ENCODE measurements at regions not wholly inside any gene's neighbourhood (a gene's known extent, or its start where the extent isn't known, plus 50 kb on each side); places are given as distances from the start of the nearest gene placed in this dataset.
A peak's percentile ranks its signal among the peaks of the same experiment; 100 is the strongest.

DNA sequence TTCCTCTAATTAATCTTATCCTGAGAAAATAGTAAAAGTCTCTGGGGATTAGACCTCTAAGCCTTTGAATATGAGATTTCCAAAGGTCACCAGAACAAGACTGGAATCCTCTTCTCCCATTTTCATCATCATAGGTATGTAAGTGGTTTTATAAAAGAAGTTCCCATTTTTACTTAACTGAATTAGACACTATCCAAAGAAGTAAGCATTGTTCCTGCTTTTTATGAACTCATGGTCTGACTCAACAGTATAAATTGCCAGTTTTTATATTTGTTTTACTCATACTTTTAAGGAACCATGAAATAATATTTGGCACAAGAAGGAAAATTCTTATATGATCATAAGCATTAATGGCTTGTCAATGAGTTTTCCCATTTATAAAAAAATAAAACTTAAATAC, 167.1 kb upstream of the ADRA1B start:
- peak; percentile 29 for DNase-seq (ENCODE audit: low read depth)
- TF ChIP-seq, protein P1, sequence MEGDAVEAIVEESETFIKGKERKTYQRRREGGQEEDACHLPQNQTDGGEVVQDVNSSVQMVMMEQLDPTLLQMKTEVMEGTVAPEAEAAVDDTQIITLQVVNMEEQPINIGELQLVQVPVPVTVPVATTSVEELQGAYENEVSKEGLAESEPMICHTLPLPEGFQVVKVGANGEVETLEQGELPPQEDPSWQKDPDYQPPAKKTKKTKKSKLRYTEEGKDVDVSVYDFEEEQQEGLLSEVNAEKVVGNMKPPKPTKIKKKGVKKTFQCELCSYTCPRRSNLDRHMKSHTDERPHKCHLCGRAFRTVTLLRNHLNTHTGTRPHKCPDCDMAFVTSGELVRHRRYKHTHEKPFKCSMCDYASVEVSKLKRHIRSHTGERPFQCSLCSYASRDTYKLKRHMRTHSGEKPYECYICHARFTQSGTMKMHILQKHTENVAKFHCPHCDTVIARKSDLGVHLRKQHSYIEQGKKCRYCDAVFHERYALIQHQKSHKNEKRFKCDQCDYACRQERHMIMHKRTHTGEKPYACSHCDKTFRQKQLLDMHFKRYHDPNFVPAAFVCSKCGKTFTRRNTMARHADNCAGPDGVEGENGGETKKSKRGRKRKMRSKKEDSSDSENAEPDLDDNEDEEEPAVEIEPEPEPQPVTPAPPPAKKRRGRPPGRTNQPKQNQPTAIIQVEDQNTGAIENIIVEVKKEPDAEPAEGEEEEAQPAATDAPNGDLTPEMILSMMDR (IDR thresholded peaks at IDR 0.05; ENCODE audit: insufficient read depth, low read depth, low read length, missing control alignments) = no peak

DNA sequence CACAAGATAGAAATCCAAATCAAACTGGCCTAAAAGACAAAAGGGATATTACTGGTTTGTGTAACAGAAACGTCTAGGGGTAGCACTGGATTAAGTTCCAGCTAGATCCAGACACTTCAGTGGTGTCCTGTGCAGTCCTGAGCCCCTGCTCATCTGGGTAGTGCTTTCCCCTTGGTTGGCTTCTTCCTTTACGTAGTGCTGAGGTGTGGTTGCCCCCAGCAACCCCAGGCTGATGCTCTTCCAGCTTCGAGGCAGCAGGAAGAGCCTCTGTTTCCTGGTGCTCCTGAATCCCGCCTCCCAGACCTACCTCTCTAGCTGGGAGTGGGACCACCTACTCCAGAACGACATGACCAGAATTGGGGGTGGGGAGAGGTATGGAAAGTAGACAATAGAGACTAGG, 166.1 kb upstream of the ADRA1B start:
- TF ChIP-seq, protein P1 (IDR thresholded peaks at IDR 0.05; ENCODE audit: insufficient read depth, low read depth, low read length, missing control alignments) = no peak
- no peak overlapping the region for H3K4me3 ChIP-seq (ENCODE audit: low read length)
- DNase-seq (ENCODE audit: low read depth) = no peak

More for the DNA sequence above, 167.1 kb upstream of the ADRA1B start:
- no peak overlapping the region for H3K4me3 ChIP-seq (ENCODE audit: low read length)

- no peak overlapping the region for H3K4me3 ChIP-seq (ENCODE audit: low read length)
- TF ChIP-seq, protein P1 (IDR thresholded peaks at IDR 0.05; ENCODE audit: insufficient read depth, low read depth, low read length, missing control alignments) = no peak
- DNase-seq (ENCODE audit: low read depth) = no peak
These were observed 164.8 kb upstream of the ADRA1B start for GRCh38 chr5:159751459-159751858.

DNA sequence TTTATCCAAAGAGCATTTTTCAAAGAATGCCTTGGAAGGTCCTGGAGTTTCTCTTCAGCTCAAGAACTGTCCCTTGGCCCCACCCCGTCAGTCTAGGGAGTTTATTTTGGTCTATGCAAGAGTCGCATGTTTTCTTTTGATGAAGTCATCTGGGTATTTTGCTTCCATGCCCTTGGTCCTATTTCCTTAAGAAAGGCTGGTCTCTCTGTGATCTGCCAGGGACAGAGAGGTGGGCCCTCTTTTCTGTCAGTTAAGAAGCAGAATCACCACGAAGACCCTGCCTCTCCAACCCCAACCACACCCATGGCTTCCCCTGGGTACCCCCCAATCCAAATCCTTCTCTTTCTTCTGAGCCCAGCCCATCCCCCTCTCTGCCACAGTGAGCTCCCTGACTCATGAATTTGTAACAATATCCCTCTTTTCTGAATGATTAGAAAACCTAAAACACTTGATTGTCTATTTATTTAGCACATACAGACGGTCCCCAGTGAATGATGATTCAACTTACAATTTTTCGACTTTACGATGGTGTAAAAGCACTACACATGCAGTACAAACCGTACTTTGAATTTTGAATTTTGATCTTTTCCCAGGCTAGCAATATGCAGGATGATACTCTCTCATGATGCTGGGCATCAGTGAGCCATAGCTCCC, 163.5 kb upstream of the ADRA1B start:
- no peak for DNase-seq (ENCODE audit: low read depth)
- TF ChIP-seq, protein P1 (IDR thresholded peaks at IDR 0.05; ENCODE audit: insufficient read depth, low read depth, low read length, missing control alignments) = no peak
- H3K4me3 ChIP-seq (ENCODE audit: low read length) = no peak overlapping the region

DNA sequence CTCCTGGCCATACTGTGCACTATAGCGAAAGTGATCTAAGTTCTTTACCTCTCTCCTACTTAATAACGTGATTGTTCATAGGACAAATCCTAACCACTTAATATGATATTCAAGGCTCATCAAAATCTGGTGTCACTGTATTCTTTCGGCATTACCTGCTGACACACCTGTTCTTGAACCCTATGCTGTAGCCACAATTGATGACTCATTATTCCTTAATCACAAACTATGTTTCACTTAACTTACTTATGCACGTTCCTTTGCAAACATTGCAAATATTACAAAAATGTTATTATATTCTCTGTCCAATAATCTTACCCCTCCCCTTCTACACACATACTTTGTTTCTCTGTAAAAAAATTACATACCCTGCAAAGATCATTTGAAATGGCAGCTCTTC, 158.1 kb upstream of the ADRA1B start:
- DNase-seq (ENCODE audit: low read depth) = peak; percentile 51
- TF ChIP-seq, protein P1 (IDR thresholded peaks at IDR 0.05; ENCODE audit: insufficient read depth, low read depth, low read length, missing control alignments) = no peak
- H3K4me3 ChIP-seq (ENCODE audit: low read length) = no peak overlapping the region

DNA sequence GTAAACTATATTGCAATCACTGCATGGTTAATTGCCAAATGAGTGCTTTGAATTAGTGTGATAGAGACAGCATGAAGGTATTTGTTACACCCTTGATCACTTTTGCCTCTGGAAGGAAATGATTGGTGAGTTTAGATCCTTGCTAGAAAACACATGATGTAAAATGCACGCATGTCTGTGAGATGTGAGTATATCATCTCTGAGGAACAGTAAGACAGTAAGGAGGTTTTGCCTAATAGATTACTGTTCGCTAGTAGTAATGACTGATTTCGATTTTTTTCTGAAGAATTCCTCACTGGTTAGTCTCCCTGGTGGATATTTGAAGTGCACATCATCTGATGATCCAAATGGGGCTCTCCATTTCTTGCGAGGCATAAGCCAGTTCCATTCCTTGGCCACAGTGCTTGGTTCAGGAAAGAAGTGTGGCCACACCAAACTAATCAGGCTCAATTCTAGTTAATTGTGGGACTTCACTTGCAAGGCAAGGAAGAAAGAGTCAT, 156.4 kb upstream of the ADRA1B start:
- no peak overlapping the region for H3K4me3 ChIP-seq (ENCODE audit: low read length)
- TF ChIP-seq, protein P1 (IDR thresholded peaks at IDR 0.05; ENCODE audit: insufficient read depth, low read depth, low read length, missing control alignments) = no peak
- DNase-seq (ENCODE audit: low read depth) = no peak

GRCh38 chr5:159762921-159763320, 153.4 kb upstream of the ADRA1B start:
- no peak for DNase-seq (ENCODE audit: low read depth)
- TF ChIP-seq, protein P1 (IDR thresholded peaks at IDR 0.05; ENCODE audit: insufficient read depth, low read depth, low read length, missing control alignments) = no peak
- no peak overlapping the region for H3K4me3 ChIP-seq (ENCODE audit: low read length)
